GM18873 (cell line): ENCODE measurements at regions not wholly inside any gene's neighbourhood (a gene's known extent, or its start where the extent isn't known, plus 50 kb on each side); places are given as distances from the start of the nearest gene placed in this dataset.

Experiments used
- ATAC-seq: cut with Tn5 transposase; IDR thresholded peaks from one replicate; pipeline ENCODE4 v1.9.1; 2021; ENCODE audit warnings: mild to moderate bottlenecking, moderate library complexity, moderate number of reproducible peaks; ENCODE audit not compliant: unreplicated experiment, low FRiP score

GRCh38 chr7:47640265-47640664 is 58.4 kb upstream of the TNS3 start:
- no peak for ATAC-seq

GRCh38 chr7:47639495-47640110 is 57.7 kb upstream of the TNS3 start:
- ATAC-seq = no peak

DNA sequence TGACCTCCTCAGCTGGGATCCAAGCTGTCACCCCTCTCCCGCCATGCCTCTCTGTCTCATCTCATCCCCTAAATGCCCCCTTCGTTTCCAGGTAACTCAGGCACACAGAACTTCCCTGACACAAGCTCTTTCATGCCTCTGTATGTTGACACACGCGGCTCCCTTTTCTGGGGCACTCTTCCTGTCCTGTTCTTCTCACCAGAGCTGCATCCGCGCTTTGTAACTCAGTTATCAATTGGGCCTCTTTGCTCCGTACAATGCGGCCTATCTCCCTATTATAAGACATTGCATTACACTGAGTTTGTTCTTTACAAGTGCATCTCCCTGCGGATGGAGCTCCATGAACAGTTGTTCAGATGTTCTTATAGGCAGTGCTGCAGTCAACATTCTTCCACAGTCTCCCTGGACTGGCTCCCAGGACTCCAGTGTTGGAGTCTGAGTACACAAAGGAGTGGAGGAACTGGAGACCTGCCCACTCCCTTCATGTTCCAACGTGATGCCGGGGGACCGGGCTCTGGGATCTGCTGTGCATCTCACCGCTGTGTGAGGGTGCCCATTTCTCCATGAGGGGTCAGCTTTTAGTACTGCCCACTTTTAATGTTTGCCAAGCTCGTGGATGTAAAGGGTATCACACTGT is 56.9 kb upstream of the TNS3 start:
- no peak for ATAC-seq

DNA sequence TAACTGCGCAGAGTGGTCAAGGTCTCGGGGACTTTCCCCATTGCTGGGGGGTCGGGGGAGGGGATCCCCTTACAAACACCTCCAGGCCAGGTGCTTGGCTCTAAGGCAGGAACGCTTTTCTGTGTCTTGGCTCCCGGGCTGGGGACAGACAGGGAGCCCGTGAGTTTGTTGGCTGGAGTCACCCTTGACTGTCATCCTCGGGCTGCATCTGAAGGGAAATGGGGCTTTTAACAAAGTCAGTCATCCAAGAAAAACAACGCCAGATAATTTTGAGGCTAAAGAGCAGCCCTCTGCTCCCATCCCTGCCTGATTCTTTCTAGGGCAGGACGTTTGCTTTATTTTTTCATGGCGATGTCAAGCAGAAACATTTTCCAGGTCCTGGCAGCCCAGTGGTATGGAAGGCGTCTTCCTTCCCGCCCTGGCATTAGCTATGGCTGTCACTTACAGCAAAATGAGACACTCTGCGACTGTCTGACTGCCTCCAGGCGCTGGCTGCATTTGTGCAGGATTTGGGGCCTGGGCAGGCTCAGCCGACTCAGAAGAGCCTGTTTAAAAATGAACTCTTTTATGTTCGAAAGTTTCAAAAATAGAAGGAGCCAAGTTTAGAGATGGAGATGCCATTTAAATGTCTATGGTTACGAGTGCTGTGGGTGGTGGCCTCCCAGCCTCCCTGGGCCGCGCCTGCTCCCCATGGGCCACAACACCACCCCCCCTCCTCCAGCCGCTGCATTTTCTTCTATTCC is 54.7 kb upstream of the TNS3 start:
- no peak for ATAC-seq

DNA sequence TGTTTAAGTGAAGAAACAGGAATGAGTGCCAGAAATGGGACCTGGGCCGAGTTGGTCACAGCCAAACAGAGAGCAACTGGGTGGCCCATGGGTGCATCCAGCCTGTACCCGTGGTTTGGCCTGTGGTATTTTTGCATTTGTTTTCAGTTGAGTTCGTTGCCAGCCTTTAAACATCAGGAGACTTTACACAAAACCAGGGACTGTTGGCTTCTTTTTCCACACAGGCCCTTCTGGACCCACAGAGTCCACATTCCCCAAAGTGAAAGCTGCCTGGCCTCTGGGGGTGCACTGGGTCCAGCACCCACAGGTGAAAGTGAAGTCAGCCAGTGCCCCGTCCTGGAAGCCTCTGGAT is 54.1 kb upstream of the TNS3 start:
- ATAC-seq = no peak

GRCh38 chr7:47635091-47636080 is 53.5 kb upstream of the TNS3 start:
- no peak for ATAC-seq

DNA sequence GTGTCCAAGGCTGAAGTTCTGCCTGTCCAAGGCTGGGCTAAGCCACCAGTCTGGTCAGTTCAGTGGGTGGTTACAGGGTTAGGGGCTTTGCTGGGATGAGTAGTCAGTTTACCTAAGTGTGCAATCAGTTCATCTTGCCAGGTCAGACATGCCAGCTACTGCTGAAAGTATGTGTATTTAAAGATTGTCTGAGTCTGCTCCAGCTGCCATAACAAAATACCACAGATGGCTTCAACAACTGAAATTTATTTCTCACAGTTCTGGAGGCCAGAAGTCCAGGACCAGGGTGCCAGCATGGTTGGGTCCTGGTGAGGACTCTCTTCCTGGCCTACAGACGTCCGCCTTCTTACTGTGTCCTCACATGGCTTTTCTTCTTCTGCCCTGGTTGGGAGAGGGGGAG is 52.4 kb upstream of the TNS3 start:
- ATAC-seq = no peak

DNA sequence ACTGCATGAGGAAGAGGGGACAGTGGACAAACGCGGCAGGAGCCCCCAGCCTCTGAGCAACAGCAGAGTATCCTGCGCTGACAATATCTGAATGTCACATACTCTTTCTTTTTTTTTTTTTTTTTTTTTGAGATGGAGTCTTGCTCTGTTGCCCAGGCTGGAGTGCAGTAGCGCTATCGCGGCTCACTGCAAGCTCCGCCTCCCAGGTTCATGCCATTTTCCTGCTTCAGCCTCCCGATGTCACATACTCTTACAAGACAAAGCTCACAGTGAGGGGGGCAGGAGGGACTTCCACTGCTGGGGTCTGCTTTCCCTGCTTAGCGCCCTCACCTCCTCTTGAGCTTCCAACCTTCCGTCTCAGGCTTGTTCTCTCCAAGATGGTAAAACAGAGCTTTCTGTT is 51.2 kb upstream of the TNS3 start:
- no peak for ATAC-seq
